ENCODE measurements at regions not wholly inside any gene's neighbourhood (a gene's known extent, or its start where the extent isn't known, plus 50 kb on each side); places are given as distances from the start of the nearest gene placed in this dataset.
"Not testable (repeated sequence)": the region's sequence is repeated elsewhere in the genome, so short reads cannot be mapped to it uniquely, and the experiment has no call there.

DNA sequence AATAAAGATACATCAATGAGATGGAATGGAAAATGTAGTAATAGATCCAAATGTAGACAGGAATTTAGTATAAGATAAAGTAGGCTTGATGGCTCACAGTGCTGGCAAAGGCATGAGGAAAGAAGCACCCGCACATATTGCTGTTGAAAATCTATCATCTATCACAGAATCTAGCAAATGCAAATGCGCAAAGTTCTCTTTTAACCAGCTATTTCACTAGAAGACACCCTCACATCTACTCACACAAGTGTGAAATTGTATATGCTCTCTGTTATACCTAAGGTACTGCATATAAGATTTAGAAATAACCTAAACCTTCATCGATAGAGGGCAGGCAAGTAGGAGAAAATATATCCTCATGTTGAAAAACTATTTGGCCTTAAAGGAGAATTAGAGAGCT is 756.7 kb upstream of the SEMA6D start:
- no peak for DNase-seq (ENCODE audit: low spot score)
- Histone ChIP-seq H3K4me3 (no peak overlapping the region), H3K27ac (no peak overlapping the region)
- TF ChIP-seq, protein P1, sequence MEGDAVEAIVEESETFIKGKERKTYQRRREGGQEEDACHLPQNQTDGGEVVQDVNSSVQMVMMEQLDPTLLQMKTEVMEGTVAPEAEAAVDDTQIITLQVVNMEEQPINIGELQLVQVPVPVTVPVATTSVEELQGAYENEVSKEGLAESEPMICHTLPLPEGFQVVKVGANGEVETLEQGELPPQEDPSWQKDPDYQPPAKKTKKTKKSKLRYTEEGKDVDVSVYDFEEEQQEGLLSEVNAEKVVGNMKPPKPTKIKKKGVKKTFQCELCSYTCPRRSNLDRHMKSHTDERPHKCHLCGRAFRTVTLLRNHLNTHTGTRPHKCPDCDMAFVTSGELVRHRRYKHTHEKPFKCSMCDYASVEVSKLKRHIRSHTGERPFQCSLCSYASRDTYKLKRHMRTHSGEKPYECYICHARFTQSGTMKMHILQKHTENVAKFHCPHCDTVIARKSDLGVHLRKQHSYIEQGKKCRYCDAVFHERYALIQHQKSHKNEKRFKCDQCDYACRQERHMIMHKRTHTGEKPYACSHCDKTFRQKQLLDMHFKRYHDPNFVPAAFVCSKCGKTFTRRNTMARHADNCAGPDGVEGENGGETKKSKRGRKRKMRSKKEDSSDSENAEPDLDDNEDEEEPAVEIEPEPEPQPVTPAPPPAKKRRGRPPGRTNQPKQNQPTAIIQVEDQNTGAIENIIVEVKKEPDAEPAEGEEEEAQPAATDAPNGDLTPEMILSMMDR (IDR thresholded peaks at IDR 0.05): no peak

DNA sequence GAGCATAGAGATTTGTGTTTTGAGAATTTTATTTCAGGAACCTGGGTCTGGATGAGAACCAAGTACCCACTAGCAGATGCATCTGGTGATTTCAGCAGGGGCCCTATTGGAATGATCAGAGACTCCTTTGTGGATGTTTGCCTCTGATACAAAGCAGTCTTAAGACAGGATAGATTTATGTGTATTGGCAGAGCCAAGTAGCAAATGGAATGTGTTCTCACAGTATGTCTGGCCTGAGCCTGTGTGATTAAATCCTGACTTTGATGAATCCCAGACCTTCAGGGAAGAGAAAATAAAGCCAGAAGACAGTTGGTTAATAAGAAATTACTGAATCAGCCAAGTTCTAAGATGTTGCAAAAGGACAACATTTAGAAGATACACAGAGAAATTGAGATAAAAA is 755.5 kb upstream of the SEMA6D start:
- H3K4me3 ChIP-seq: no peak overlapping the region
- TF ChIP-seq, protein P1 (IDR thresholded peaks at IDR 0.05): no peak

DNA sequence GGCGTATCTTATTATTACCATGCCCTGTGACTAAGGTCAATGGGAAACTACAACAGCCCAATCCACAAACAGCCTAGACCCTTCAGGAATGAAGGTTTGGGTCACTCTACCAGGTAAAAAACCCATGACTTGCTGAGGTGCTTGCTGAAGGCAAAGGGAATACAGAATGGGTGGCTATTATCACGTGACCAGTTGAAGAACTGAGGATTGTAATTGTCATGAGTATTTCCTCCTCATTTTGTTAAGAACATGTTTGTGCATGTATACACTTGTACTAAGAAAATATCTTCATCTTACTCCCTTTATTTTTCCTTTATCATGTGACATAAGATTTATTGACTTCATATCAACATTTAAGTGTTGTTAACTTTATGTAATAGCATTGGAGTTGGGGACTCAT is 729.2 kb upstream of the SEMA6D start:
- not testable (repeated sequence) for H3K27ac ChIP-seq; DNase-seq (ENCODE audit: low spot score); H3K4me3 ChIP-seq

More for the DNA sequence above, 755.5 kb upstream of the SEMA6D start:
- DNase-seq (ENCODE audit: low spot score): no peak
- no peak overlapping the region for H3K27ac ChIP-seq

DNA sequence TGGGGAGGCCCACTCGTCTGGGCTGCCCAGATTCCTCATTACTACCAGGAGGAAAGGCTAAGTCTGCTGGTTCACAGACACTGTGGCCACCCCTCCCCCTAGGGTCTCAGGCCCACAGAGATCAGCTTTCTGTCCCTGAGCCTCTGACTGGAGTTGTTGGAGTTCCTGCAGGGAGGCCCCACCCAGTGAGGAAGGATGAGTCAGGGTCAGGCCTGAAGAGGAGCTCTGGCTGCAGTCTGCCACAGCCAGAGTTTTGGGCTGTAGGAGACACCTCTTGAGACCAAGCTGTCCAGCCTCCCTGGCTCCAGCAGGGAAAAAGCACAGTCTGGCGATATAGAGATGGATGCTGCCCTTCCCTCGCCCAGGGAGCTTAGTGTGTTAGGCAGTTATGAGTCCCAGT is 720.9 kb upstream of the SEMA6D start:
- TF ChIP-seq, protein P1 (IDR thresholded peaks at IDR 0.05): no peak
- DNase-seq (ENCODE audit: low spot score): no peak
- Histone ChIP-seq H3K4me3 (no peak overlapping the region), H3K27ac (no peak overlapping the region)

GRCh38 chr15:46997501-46997900 is 719.8 kb upstream of the SEMA6D start:
- DNase-seq (ENCODE audit: low spot score): no peak
- TF ChIP-seq, protein P1 (IDR thresholded peaks at IDR 0.05): no peak
- Histone ChIP-seq H3K4me3 (no peak overlapping the region), H3K27ac (no peak overlapping the region)

GRCh38 chr15:47003568-47003967 is 713.7 kb upstream of the SEMA6D start:
- TF ChIP-seq, protein P1 (IDR thresholded peaks at IDR 0.05): no peak
- DNase-seq (ENCODE audit: low spot score): no peak
- Histone ChIP-seq H3K27ac (no peak overlapping the region), H3K4me3 (no peak overlapping the region)

- Histone ChIP-seq H3K4me3 (no peak overlapping the region), H3K27ac (no peak overlapping the region)
- TF ChIP-seq, protein P1 (IDR thresholded peaks at IDR 0.05): no peak
- DNase-seq (ENCODE audit: low spot score): no peak
These were observed 703.9 kb upstream of the SEMA6D start for GRCh38 chr15:47013446-47013845.

Measured in coronary artery (tissue), 2 donors.